OCI-LY7 (cell line): ENCODE measurements at regions not wholly inside any gene's neighbourhood (a gene's known extent, or its start where the extent isn't known, plus 50 kb on each side); places are given as distances from the start of the nearest gene placed in this dataset.

ENCODE experiments used
- EZH2phosphoT487 ChIP-seq: fragments of 200-600 bp; sonication (generic); IDR thresholded peaks from 2 replicates; pipeline ENCODE4 v1.6.1; 2018; ENCODE audit warnings: low read depth, borderline replicate concordance, mild to moderate bottlenecking, mixed run types, antibody characterized with exemption, low read length, moderate library complexity, mixed read lengths
- TF ChIP-seq, protein P1 (sequence below): fragments of 200-600 bp; sonication (generic); conservative IDR thresholded peaks from 2 replicates; pipeline ENCODE4 v1.5.1; 2014; ENCODE audit warnings: mild to moderate bottlenecking, antibody characterized with exemption, low read length, moderate library complexity, mixed read lengths

DNA sequence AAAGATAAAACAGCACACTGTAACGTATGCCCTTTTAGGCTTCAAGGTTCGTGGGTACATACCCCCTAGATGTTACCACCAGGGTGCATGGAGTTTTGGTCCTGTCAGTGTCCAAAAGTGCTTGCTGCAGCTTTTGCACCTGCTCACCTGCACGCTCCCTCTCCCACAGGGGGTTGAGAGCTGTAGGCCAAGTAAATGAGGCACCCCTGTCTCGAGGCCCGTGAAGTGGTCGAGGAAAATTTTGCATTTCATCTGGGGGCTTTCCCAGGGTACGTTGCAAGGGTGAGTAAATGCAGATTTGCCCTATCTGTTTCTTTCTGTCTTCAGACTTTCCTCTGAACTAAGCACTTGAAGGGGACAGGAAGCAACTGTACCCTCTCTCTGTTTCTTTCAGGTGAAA lies 136.0 kb downstream of the THBS2 start:
- no peak for TF ChIP-seq EZH2phosphoT487
- TF ChIP-seq, protein P1, sequence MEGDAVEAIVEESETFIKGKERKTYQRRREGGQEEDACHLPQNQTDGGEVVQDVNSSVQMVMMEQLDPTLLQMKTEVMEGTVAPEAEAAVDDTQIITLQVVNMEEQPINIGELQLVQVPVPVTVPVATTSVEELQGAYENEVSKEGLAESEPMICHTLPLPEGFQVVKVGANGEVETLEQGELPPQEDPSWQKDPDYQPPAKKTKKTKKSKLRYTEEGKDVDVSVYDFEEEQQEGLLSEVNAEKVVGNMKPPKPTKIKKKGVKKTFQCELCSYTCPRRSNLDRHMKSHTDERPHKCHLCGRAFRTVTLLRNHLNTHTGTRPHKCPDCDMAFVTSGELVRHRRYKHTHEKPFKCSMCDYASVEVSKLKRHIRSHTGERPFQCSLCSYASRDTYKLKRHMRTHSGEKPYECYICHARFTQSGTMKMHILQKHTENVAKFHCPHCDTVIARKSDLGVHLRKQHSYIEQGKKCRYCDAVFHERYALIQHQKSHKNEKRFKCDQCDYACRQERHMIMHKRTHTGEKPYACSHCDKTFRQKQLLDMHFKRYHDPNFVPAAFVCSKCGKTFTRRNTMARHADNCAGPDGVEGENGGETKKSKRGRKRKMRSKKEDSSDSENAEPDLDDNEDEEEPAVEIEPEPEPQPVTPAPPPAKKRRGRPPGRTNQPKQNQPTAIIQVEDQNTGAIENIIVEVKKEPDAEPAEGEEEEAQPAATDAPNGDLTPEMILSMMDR, result no peak
